ENCODE measurements at regions not wholly inside any gene's neighbourhood (a gene's known extent, or its start where the extent isn't known, plus 50 kb on each side); places are given as distances from the start of the nearest gene placed in this dataset.

GRCh38 chr11:15367695-15368094 lies 253.0 kb downstream of the INSC start:
- BruUV-seq (replicated peaks) = no TSS peak
- H3K9me3 ChIP-seq (ENCODE audit: low read depth, low read length, poor library complexity, severe bottlenecking) = no peaks in the 10 kb centered on the region
- no peak overlapping the region for H3K4me3 ChIP-seq (ENCODE audit: low read depth, low read length, poor library complexity, severe bottlenecking)
- ChIA-PET CTCF (no interaction called here), POLR2A (ENCODE audit: low non-redundant PET) (no interaction called here)
- no peaks in the 10 kb centered on the region for H3K27me3 ChIP-seq (replicated peaks; ENCODE audit: insufficient read depth, low read depth, low read length, poor library complexity)
- H3K4me1 ChIP-seq (ENCODE audit: insufficient read depth, low read length, poor library complexity, severe bottlenecking) = no peaks in the 10 kb centered on the region
- intact Hi-C loops (cut with micrococcal nuclease; ENCODE audit: unreplicated experiment) = no loop called here
- H3K27ac ChIP-seq (ENCODE audit: low read depth, low read length, poor library complexity, severe bottlenecking) = no peak overlapping the region
- H3K36me3 ChIP-seq (ENCODE audit: insufficient read depth, low read length, poor library complexity, severe bottlenecking) = no peaks in the 10 kb centered on the region
- DNase-seq (ENCODE audit: low spot score) = no peak
- no peak for TF ChIP-seq CTCF (conservative IDR thresholded peaks at IDR 0.05; ENCODE audit: low read depth, low read length)
- TF ChIP-seq EZH2 (IDR thresholded peaks at IDR 0.05; ENCODE audit: borderline replicate concordance, low read depth, low read length, poor library complexity, severe bottlenecking) = no peak

GRCh38 chr11:15370495-15371147 lies 255.9 kb downstream of the INSC start:
- Histone ChIP-seq H3K4me1 (ENCODE audit: insufficient read depth, low read length, poor library complexity, severe bottlenecking) (no peaks in the 10 kb centered on the region), H3K27ac (ENCODE audit: low read depth, low read length, poor library complexity, severe bottlenecking) (no peak overlapping the region), H3K36me3 (ENCODE audit: insufficient read depth, low read length, poor library complexity, severe bottlenecking) (no peaks in the 10 kb centered on the region), H3K27me3 (replicated peaks; ENCODE audit: insufficient read depth, low read depth, low read length, poor library complexity) (no peaks in the 10 kb centered on the region), H3K9me3 (ENCODE audit: low read depth, low read length, poor library complexity, severe bottlenecking) (no peaks in the 10 kb centered on the region), H3K4me3 (ENCODE audit: low read depth, low read length, poor library complexity, severe bottlenecking) (no peak overlapping the region)
- TF ChIP-seq EZH2 (IDR thresholded peaks at IDR 0.05; ENCODE audit: borderline replicate concordance, low read depth, low read length, poor library complexity, severe bottlenecking) = no peak
- no peak for TF ChIP-seq CTCF (conservative IDR thresholded peaks at IDR 0.05; ENCODE audit: low read depth, low read length)
- ChIA-PET POLR2A (ENCODE audit: low non-redundant PET) (no interaction called here), CTCF (no interaction called here)
- intact Hi-C loops (cut with micrococcal nuclease; ENCODE audit: unreplicated experiment) = no loop called here
- DNase-seq (ENCODE audit: low spot score) = peak; percentile 3
- BruUV-seq (replicated peaks) = no TSS peak

- CTCF ChIA-PET = no interaction called here
- H3K27ac ChIP-seq (ENCODE audit: low read depth, low read length, poor library complexity, severe bottlenecking) = no peak overlapping the region
- no TSS peak for BruUV-seq (replicated peaks)
- no peak for DNase-seq (ENCODE audit: low spot score)
- no peaks in the 10 kb centered on the region for H3K27me3 ChIP-seq (replicated peaks; ENCODE audit: insufficient read depth, low read depth, low read length, poor library complexity)
- no peak overlapping the region for H3K4me3 ChIP-seq (ENCODE audit: low read depth, low read length, poor library complexity, severe bottlenecking)
- POLR2A ChIA-PET (ENCODE audit: low non-redundant PET) = no interaction called here
- intact Hi-C loops (cut with micrococcal nuclease; ENCODE audit: unreplicated experiment) = no loop called here
- no peaks in the 10 kb centered on the region for H3K9me3 ChIP-seq (ENCODE audit: low read depth, low read length, poor library complexity, severe bottlenecking)
- no peak for TF ChIP-seq EZH2 (IDR thresholded peaks at IDR 0.05; ENCODE audit: borderline replicate concordance, low read depth, low read length, poor library complexity, severe bottlenecking)
- TF ChIP-seq CTCF (conservative IDR thresholded peaks at IDR 0.05; ENCODE audit: low read depth, low read length) = no peak
- no peaks in the 10 kb centered on the region for H3K36me3 ChIP-seq (ENCODE audit: insufficient read depth, low read length, poor library complexity, severe bottlenecking)
- no peaks in the 10 kb centered on the region for H3K4me1 ChIP-seq (ENCODE audit: insufficient read depth, low read length, poor library complexity, severe bottlenecking)
Observed at GRCh38 chr11:15371533-15371932, 256.8 kb downstream of the INSC start.
